ENCODE measurements at regions not wholly inside any gene's neighbourhood (a gene's known extent, or its start where the extent isn't known, plus 50 kb on each side); places are given as distances from the start of the nearest gene placed in this dataset.

- no peak for DNase-seq
Measured at GRCh38 chr17:45729294-45729907, 54.7 kb upstream of the CRHR1 start.

- no peak for DNase-seq
Measured at GRCh38 chr17:45730192-45730591, 53.9 kb upstream of the CRHR1 start.

GRCh38 chr17:45731459-45731858 is 52.7 kb upstream of the CRHR1 start:
- DNase-seq = no peak

GRCh38 chr17:45732926-45733505 is 51.1 kb upstream of the CRHR1 start:
- no peak for DNase-seq

GRCh38 chr17:45733781-45734180 is 50.3 kb upstream of the CRHR1 start:
- DNase-seq = no peak

Data from suppressor macrophage treated with lipopolysaccharide for 4 hours (primary cell).